Renal cortex interstitium (tissue), 11 donors: ENCODE measurements at regions not wholly inside any gene's neighbourhood (a gene's known extent, or its start where the extent isn't known, plus 50 kb on each side); places are given as distances from the start of the nearest gene placed in this dataset.

Source experiments
- DNase-seq, 11 donors: peaks; one replicate each; pipeline ENCODE4 v3.0.0-alpha.2; 2013; ENCODE audit warnings: low read depth in 9 of 11, low spot score in 4 of 11; ENCODE audit errors: extremely low read depth in 1 of 11

- DNase-seq = no peak
Observed at GRCh38 chr22:47789171-47789570, 1026.7 kb downstream of the TBC1D22A start.

DNA sequence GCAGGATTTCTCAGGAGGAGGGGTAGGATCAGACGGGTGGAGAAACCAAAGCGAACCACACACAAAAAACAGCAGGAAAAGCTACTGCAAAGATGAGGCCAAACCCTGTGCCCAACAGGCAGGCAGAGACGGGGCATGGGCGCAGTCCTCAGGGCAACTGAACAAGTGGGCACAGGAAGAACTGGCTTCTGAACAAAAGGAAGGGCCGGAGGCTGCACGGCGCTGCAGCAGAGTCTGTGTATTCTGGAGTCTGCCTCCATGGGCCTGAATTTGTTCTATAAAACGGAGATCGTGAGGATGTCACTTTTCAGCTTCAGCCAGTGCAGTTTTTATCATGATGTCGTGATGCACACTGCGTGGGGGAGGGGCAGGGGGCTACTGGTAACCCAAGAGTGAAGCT lies 1026.0 kb downstream of the TBC1D22A start:
- no peak for DNase-seq

DNA sequence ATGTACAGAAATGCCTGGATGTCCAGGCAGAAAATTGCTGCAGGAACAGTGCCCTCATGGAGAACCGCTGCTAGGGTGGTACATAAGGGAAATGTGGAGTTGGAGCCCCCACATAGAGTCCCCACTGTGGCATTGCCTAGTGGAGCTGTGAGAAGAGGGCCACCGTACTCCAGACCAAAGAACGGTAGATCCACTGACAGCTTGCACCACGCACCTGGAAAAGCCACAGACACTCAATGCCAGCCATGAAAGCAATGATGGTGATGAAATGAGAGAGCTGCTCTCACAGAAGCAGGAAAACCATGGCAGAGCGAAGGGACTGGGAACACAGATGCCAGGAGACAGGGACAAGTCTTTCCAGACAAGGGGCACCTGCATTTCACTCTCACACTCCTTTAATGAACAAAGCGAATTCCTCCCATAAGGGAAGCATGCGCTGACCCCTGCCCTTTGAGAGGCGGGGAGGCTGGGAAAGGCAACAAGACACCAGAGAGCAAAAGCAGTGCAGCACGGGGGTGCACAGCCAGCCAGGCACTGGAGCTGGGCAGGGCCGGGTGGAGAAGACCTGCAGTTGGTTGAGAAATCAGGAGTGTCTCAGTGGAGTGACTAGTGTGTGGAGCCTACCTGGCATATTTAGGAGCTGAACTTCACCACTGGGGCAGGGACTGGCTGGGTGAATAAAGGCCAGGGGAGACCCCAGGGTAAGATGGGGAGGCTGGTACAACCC lies 1025.2 kb downstream of the TBC1D22A start:
- DNase-seq = no peak

DNA sequence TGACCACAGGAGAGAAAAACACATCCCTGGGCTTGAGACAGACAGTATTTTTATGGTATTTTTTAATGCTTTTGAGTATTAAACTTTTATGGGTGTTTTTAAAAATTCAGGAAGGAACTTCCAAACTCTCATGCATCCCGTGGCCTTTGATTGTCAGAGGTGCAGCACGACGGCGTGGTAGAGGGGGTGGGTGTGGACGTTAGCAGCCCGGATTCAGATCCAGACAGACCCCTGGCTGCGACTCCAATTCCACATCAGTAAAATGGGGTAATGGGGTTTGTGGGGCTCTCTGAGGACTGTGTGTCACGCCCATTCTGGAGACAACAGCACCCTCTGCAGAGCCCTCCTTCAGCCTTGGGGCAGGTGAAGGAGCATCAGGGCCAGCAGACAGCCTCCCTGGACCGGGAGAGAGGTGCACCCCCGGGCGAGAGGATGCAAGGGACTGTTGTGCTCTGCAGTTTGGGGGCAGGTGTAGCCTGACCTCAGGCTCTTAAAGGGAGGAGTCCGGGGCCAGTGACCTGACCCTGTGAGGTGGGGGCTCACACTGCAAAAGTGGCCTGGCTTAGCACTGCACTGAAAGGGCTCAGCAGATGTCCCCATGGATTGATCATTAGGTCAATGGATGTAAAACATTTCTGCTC lies 1024.3 kb downstream of the TBC1D22A start:
- DNase-seq = no peak

DNA sequence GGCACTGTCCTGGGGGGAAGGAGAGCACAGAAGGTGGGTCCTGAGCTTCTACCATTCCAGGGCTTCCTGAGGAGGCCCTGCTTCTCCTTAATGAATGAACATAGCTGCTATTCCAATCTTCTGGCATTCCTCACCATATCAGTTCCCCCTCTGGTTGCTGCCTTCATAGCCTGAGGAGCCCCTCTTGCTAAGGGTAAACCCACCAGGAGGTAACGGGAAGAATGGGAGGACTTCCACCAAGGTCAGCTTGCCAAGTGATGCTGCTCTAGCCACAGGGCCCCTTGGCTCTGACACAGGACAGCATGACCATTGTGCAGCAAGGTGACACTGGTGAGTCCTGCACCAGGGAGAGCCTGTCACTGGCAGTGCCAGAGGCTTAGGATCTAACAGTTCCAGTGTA lies 1022.5 kb downstream of the TBC1D22A start:
- DNase-seq = no peak

DNA sequence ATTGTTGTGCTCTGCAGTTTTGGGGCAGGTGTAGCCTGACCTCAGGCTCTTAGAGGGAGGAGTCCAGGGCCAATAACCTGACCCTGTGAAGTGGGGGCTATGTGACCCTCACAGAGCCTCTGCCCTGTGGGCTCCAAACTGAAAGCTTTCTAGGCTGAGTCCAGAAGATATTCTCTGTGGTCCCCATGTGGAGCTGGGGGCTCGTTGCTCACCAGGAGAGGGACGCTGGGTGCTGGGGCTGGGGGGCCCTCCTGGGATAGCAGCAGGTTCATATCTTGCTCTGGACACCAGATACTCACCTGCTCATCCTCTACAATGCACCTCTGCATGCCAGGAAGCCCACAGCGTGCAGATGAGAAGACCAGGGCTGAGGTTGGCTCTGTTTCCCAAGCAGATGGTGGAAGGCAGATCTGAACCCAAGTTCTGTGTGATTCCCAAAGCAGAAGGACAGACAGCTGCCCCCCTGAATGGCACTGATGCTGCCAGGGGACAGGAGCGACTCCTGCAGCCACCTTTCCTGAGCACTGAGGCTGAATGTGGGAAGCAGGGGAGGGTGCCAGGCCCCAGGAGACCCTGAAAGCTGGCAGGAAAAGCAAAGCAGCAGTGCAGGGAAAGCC lies 1022.0 kb downstream of the TBC1D22A start:
- no peak for DNase-seq

DNA sequence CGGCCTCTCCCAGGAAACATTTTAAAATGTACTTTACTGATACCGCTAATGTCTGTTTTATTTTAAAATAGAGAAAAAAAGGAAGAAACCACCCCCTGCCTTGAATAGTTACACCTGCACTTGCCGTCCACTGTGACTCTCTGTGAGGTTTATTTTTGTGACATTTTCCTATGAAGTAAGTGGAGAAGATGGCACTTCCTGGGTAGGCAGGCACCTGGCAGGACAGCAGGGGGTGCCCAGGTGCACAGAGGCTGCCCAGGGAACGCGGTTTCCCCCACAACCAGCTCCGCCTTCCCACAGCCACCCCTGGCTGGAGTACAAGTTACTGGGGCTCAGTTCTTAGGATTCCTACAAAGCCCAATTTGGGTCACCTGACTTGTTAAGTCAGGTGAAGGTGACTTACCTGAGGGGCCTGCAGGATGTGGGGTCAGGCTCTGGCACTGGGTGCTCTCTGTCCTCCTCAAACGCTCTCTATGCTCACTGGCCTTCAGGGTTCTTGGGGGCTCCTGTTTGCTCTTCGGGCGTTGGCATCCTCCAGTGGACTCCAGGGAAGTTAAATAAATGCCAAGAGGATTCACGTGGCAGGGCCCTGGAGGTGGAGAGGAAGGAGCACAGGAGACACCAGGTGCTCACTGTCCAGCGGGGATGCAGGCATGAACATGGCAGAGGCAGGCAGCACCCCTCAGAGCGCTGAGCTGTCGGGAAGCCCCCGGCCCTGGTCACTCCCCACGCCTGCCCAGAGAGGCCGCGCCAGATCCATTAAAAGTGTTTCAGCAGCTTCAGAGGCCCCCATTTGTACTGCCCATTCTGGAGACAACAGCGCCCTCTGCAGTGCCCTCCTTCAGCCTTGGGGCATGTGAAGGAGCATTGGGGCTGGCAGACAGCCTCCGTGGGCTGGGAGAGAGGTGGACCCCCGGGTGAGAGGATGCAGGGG lies 1021.2 kb downstream of the TBC1D22A start:
- DNase-seq = no peak

GRCh38 chr22:47782328-47783075 lies 1020.1 kb downstream of the TBC1D22A start:
- no peak for DNase-seq

DNA sequence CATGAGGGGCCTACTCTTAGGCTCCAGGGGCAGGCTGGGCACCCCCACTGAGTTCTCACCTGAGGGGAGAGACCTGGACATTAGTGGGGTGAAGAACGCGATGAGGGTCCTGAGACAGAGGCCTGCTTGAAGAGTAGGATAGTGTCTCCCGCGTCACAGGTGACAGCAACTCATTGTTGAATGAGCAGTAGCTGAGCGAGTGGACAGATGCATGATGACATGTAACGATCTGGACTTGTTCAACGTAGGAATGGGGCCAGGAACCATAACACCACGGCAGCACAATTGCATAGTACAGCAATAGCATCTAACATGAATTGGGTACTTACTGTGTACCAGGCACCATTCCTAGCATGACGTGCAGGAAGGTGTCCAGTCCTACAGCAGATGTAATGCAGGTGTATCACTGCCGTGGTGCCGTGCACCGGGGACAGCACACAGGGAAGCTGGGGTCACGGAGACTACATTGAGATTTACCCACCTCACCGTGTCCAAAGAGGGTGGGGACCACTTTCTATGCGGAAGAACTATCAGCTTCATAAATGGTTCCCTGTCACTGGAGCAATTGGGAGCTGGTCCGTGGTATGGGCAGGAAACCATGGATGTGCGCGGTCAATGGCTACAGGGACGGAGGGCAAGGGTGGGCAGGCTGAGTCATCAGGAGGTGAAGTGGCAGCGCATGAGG lies 1019.1 kb downstream of the TBC1D22A start:
- no peak for DNase-seq

GRCh38 chr22:47781024-47781423 lies 1018.6 kb downstream of the TBC1D22A start:
- no peak for DNase-seq

DNA sequence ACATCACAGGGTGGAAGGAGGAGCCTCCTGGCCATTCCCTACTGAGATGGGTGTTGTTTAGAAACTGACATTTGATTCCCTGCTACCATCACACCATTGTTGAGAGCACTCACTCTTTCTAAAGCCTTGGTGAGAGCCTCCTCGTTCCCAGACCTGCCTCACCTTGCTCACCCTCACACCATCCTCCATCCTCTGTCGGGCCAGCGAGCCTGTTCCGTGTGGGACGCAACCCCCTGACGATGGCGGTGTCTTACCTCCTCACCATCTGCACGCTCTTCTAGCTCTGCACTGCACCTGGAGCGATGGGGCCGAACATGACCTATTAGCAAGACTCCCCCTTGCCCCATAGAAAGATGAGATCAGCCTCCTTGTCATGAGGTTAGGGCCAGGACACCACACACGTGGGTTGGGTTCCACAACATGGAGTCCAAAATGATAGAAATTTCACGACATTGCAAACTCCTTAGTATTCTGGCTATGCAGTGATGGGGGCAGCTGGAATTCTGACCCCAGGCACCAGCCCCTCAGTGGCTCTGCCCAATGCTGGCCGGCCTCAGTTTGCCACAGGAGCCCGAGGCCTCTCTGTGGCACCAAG lies 1017.9 kb downstream of the TBC1D22A start:
- no peak for DNase-seq

GRCh38 chr22:47779474-47779873 lies 1017.0 kb downstream of the TBC1D22A start:
- DNase-seq = no peak

GRCh38 chr22:47778160-47778658 lies 1015.8 kb downstream of the TBC1D22A start:
- DNase-seq = no peak

DNA sequence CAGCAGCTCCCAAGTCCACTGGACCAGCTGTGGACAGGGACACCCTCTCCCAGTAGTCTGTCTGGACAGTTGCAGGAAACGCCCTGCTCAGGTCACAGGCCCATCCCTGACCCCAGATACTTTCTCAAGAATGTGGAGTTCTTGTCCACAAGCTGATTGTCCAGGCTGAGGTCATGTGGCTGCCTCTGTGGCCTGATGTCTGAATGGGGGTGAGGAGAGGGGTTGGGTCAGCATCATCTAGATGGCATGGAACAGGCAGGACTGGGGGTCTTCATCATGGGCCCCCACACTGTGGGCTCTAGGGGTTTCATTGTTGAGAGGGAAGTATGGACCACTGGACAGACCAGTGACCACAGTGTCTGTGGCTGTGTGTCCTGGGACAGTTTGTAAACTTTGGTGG lies 1015.0 kb downstream of the TBC1D22A start:
- no peak for DNase-seq

- DNase-seq = no peak
Observed at GRCh38 chr22:47776329-47776728, 1013.9 kb downstream of the TBC1D22A start.

- no peak for DNase-seq
Observed at GRCh38 chr22:47775686-47776085, 1013.2 kb downstream of the TBC1D22A start.

GRCh38 chr22:47775191-47775590 lies 1012.7 kb downstream of the TBC1D22A start:
- DNase-seq = no peak

DNA sequence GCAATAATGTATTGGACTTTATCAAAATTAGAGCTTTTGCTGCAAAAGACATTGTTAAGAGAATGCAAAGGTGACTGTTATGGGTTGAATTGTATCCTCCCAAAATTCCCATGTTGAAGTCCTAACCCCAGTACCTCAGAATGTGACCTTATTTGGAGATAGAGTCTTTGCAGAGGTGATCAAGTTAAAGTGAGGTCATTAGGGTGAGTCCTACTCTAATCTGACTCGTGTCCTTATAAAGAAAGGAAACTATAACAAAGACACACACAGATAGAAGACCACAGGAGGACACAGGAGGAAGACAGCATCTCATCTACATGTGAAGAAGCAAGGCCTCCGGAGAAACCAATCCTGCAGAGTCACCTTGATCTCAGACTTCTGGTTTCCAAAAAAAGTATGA lies 1011.2 kb downstream of the TBC1D22A start:
- no peak for DNase-seq
